ENCODE measurements at regions not wholly inside any gene's neighbourhood (a gene's known extent, or its start where the extent isn't known, plus 50 kb on each side); places are given as distances from the start of the nearest gene placed in this dataset.

DNA sequence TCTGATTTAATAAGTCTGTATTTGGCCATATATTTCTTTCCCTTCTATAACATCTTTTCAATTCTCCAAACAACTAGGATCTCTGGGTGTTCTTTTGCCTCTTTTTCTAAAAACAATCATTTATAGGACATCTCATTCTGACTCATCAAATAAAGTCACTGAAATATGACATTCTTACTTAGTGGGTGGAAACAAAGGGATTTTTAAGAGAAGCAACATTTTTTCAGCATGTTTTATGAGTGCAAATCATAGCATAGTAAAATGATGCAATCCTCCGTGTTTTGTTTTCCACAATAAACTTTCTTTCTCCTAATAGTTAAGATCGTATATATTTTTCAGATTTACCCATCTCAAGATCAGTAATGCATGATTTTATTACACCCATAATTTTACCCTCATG lies 179.8 kb downstream of the SPCS3 start (continued):
- TF ChIP-seq ZNF713 (CRISPR knock-in tag; IDR thresholded peaks at IDR 0.05) (no peak), HDAC6 (IDR thresholded peaks at IDR 0.05; ENCODE audit: low read depth, low read length) (no peak)

DNA sequence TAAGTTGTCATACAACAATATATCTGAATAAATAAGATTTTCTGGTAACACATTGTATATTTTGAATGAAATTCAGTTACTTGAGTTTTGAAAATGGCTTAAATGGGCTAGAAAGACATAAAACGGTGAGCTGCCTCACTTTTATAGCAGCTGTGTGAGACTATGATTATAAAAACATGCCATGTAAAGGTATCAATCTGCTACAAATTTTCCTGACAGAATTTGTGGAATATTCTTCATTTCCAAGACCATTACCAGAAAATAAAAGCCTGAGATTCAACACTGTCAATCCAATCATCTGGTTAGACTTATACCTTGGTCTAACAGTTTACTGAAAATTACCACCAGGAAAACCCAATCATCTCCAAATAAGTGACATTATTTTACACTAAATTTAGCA lies 181.1 kb downstream of the SPCS3 start:
- Histone ChIP-seq H3K36me3 (replicated peaks in 1 of 2; ENCODE audit: control insufficient read depth in 1 of 2, insufficient read depth in 2 of 2, low read length in 2 of 2) (no peaks in the 10 kb centered on the region), H3K4me2 (ENCODE audit: low read depth, low read length) (no peak overlapping the region), H3K9me3 (ENCODE audit: low read length) (no peaks in the 10 kb centered on the region), H3K4me1 (ENCODE audit: insufficient read depth, low read length) (no peaks in the 10 kb centered on the region), H3K27ac (ENCODE audit: extremely low read length, insufficient read depth, low read length) (no peak overlapping the region), H2AFZ (ENCODE audit: low read length) (no peak overlapping the region), H3K79me2 (ENCODE audit: insufficient read depth, low read length) (no peaks in the 10 kb centered on the region), H3K9ac (ENCODE audit: insufficient read depth, low read depth, low read length) (no peak overlapping the region), H3K4me3 (replicated peaks in 1 of 3; ENCODE audit: insufficient read depth in 1 of 3, low read depth in 2 of 3, low read length in 3 of 3) (no peak overlapping the region), H4K20me1 (ENCODE audit: insufficient read depth, low read length) (no peaks in the 10 kb centered on the region), H3K27me3 (ENCODE audit: control insufficient read depth in 1 of 2, insufficient read depth in 2 of 2, low read length in 2 of 2) (no peaks in the 10 kb centered on the region)
- TF ChIP-seq SMAD9 (CRISPR knock-in tag; IDR thresholded peaks at IDR 0.05) (no peak), ZNF841 (CRISPR knock-in tag; IDR thresholded peaks at IDR 0.05; ENCODE audit: borderline replicate concordance) (no peak), HNRNPUL1 (IDR thresholded peaks at IDR 0.05; ENCODE audit: low read depth, low read length) (no peak), FOXM1 (CRISPR knock-in tag; IDR thresholded peaks at IDR 0.05) (no peak), TRIM24 (CRISPR knock-in tag; IDR thresholded peaks at IDR 0.05) (no peak), ZNF446 (CRISPR knock-in tag; IDR thresholded peaks at IDR 0.05) (no peak), FOXP1 (IDR thresholded peaks at IDR 0.05) (no peak), FOXP1 (CRISPR knock-in tag; IDR thresholded peaks at IDR 0.05) (no peak), MYNN (CRISPR knock-in tag; IDR thresholded peaks at IDR 0.05; ENCODE audit: low read depth) (no peak)
- TF ChIP-seq, protein P1, sequence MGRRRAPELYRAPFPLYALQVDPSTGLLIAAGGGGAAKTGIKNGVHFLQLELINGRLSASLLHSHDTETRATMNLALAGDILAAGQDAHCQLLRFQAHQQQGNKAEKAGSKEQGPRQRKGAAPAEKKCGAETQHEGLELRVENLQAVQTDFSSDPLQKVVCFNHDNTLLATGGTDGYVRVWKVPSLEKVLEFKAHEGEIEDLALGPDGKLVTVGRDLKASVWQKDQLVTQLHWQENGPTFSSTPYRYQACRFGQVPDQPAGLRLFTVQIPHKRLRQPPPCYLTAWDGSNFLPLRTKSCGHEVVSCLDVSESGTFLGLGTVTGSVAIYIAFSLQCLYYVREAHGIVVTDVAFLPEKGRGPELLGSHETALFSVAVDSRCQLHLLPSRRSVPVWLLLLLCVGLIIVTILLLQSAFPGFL (CRISPR knock-in tag; IDR thresholded peaks at IDR 0.05): no peak
- 0% methylated on average over 1 of the region's 1 CpG for WGBS (ENCODE audit: low lambda C conversion rate)
- FAIRE-seq: no peak
- no peak for ATAC-seq
- in situ Hi-C loops (cut with HindIII; ENCODE audit: extremely low pct_ligation_motif_present, low pct_unique_long_range_greater_than_20kb): no loop called here
- CTCF ChIA-PET (ENCODE audit: low intra/inter-chr PET ratio, low total read pairs): no interaction called here
- POLR2A ChIA-PET: no interaction called here
- intact Hi-C loops (cut with micrococcal nuclease; ENCODE audit: unreplicated experiment): no loop called here
- BruUV-seq (replicated peaks): no TSS peak
- no peak for DNase-seq (ENCODE audit: low spot score)
